K562 (cell line): ENCODE measurements at regions not wholly inside any gene's neighbourhood (a gene's known extent, or its start where the extent isn't known, plus 50 kb on each side); places are given as distances from the start of the nearest gene placed in this dataset.

Experiments
- ATAC-seq: fragments of 200-7000 bp; cut with Tn5 transposase; 3 replicates; pipeline ENCODE4 v1.9.1; 2020; ENCODE audit warnings: moderate library complexity
- BruUV-seq: library from RNA; stranded (reverse); fragments of 400-500 nt; replicated peaks from 2 replicates; lab custom pipeline; 2021; lab: Mats Ljungman, UMichigan
- CTCF ChIA-PET: fragments of 300-600 bp; formaldehyde crosslinking; extraction: SDS; loops from one replicate; lab custom pipeline; 2021; ENCODE audit warnings: low intra/inter-chr PET ratio; lab: Yijun Ruan, JAX
- POLR2A ChIA-PET: fragments of 300-600, 350-650 bp; sonication (Branson Sonifier 250); formaldehyde crosslinking; extraction: SDS; loops from one replicate; lab custom pipeline; 2021; ENCODE audit warnings: antibody characterized with exemption, inconsistent platforms; lab: Yijun Ruan, JAX
- DNase-seq, 4 experiments: peaks; one replicate each; pipeline versions ENCODE4 v3.0.0 to v3.0.0-alpha.2; 2011 to 2018; ENCODE audit warnings: low spot score in 3 of 4, mixed read lengths in 3 of 4; ENCODE audit errors: extremely low read depth in 1 of 4
- FAIRE-seq: peaks from 2 replicates; lab custom pipeline; 2011; peaks lifted over from hg19 to GRCh38; lab: Jason Lieb, UNC
- H2AFZ ChIP-seq: 2 replicates; pipeline ENCODE4 v1.6.0; 2011; ENCODE audit warnings: low read depth, low read length, control low read depth, inconsistent platforms
- H3K27ac ChIP-seq: fragments of 200-600 bp; 3 replicates; pipeline ENCODE4 v1.8.0; 2011; ENCODE audit warnings: low read depth, mild to moderate bottlenecking, control low read depth, inconsistent platforms, low read length, moderate library complexity, mixed read lengths; ENCODE audit errors: extremely low read depth
- H3K27me3 ChIP-seq, 2 experiments: fragments of 300-600 bp in 1 of 2; 2 replicates in 1 of 2; 3 replicates in 1 of 2; pipeline versions ENCODE4 v1.6.0 to v1.8.0; 2011; ENCODE audit warnings: inconsistent platforms in 2 of 2, low read length in 2 of 2, mild to moderate bottlenecking in 1 of 2, mixed read lengths in 1 of 2, moderate library complexity in 1 of 2; ENCODE audit not compliant: control insufficient read depth in 2 of 2, insufficient read depth in 2 of 2
- H3K36me3 ChIP-seq: fragments of 300-600 bp; 3 replicates; pipeline ENCODE4 v1.8.0; 2011; ENCODE audit warnings: mild to moderate bottlenecking, low read length, inconsistent platforms; ENCODE audit not compliant: control insufficient read depth, insufficient read depth
- H3K4me1 ChIP-seq, 2 experiments: fragments of 200-600 bp in 1 of 2; replicated peaks in 1 of 2; 2 replicates in 1 of 2; 3 replicates in 1 of 2; pipeline versions ENCODE4 v1.5.1 to v1.8.0; 2011; ENCODE audit warnings: inconsistent platforms in 2 of 2, low read length in 2 of 2, mild to moderate bottlenecking in 1 of 2, mixed read lengths in 1 of 2, moderate library complexity in 1 of 2; ENCODE audit not compliant: control insufficient read depth in 2 of 2, insufficient read depth in 2 of 2
- H3K4me2 ChIP-seq: 2 replicates; pipeline ENCODE4 v1.6.1; 2011; ENCODE audit warnings: low read length, control low read depth, inconsistent platforms, mixed read lengths; ENCODE audit not compliant: insufficient read depth
- H3K4me3 ChIP-seq: fragments of 200-600 bp; sonication (generic), shearing (Covaris generic); 2 replicates; pipeline ENCODE4 v1.5.1; 2016; ENCODE audit warnings: control low read depth, inconsistent platforms
- H3K79me2 ChIP-seq: fragments of 200-600 bp; 3 replicates; pipeline ENCODE4 v1.8.0; 2011; ENCODE audit warnings: low read length, inconsistent platforms; ENCODE audit not compliant: control insufficient read depth, insufficient read depth
- H3K9ac ChIP-seq, 2 experiments: 2 replicates each; pipeline versions ENCODE4 v1.6.0 to v1.6.1; 2011; ENCODE audit warnings: low read depth in 2 of 2, low read length in 2 of 2, control low read depth in 1 of 2, inconsistent platforms in 1 of 2, mild to moderate bottlenecking in 1 of 2, mixed read lengths in 1 of 2; ENCODE audit not compliant: insufficient read depth in 1 of 2
- H3K9me1 ChIP-seq: one replicate; pipeline ENCODE4 v1.6.0; 2011; ENCODE audit warnings: inconsistent platforms, mild to moderate bottlenecking, low read length, moderate library complexity; ENCODE audit not compliant: control insufficient read depth, insufficient read depth
- H3K9me3 ChIP-seq: replicated peaks from 2 replicates; pipeline ENCODE4 v1.5.1; 2011; ENCODE audit warnings: low read depth, low read length, inconsistent platforms; ENCODE audit not compliant: control insufficient read depth, insufficient read depth
- H4K20me1 ChIP-seq: replicated peaks from 2 replicates; pipeline ENCODE4 v1.6.1; 2011; ENCODE audit warnings: low read length, inconsistent platforms, mixed read lengths; ENCODE audit not compliant: control insufficient read depth, insufficient read depth
- CBX5 ChIP-seq: IDR thresholded peaks from 2 replicates; pipeline ENCODE4 v1.6.1; 2014; ENCODE audit warnings: low read depth, borderline replicate concordance
- ESRRB ChIP-seq: fragments of 250-450 bp; sonication (Bioruptor Pico); IDR thresholded peaks from 2 replicates; pipeline ENCODE4 v1.5.0; 2020; ENCODE audit warnings: mild to moderate bottlenecking, moderate library complexity, borderline replicate concordance
- MYC ChIP-seq, 2 experiments: fragments of 250-450 bp in 1 of 2; sonication (Bioruptor Pico) in 1 of 2; IDR thresholded peaks; 2 replicates each; pipeline versions ENCODE4 v1.5.1 to v1.6.1; 2012 to 2021; ENCODE audit warnings: low read depth in 2 of 2, borderline replicate concordance in 1 of 2, improper control_type of control experiment in 1 of 2, low read length in 1 of 2, mild to moderate bottlenecking in 1 of 2, moderate library complexity in 1 of 2
- SMARCA5 ChIP-seq: fragments of 450-650 bp; IDR thresholded peaks from 2 replicates; pipeline ENCODE4 v1.6.1; 2016
- ZNF197 ChIP-seq: fragments of 200-800 bp; sonication (Bioruptor generic); IDR thresholded peaks from 2 replicates; pipeline ENCODE4 v1.6.1; 2016; ENCODE audit warnings: low read depth, missing genetic modification characterization, missing compliant biosample characterization
- ZNF239 ChIP-seq: fragments of 250-450 bp; sonication (Bioruptor Pico); IDR thresholded peaks from 2 replicates; pipeline ENCODE4 v1.4.0; 2020; ENCODE audit warnings: mild to moderate bottlenecking
- ZNF436 ChIP-seq: fragments of 250-450, 450-650 bp; sonication (Bioruptor Pico); formaldehyde crosslinking; IDR thresholded peaks from 2 replicates; pipeline ENCODE4 v1.7.0; 2020; ENCODE audit warnings: mild to moderate bottlenecking
- ZZZ3 ChIP-seq: fragments of 450-650 bp; IDR thresholded peaks from 2 replicates; pipeline ENCODE4 v1.6.1; 2016; ENCODE audit warnings: antibody characterized with exemption, mild to moderate bottlenecking, moderate library complexity
- WGBS: fragments of 100-300 bp; shearing (Covaris generic); methylation state at CpG from one replicate; pipeline ENCODE4 v1.1.6; 2016; ENCODE audit warnings: low coverage, mixed read lengths; ENCODE audit not compliant: insufficient coverage; ENCODE audit errors: missing lambda C conversion rate; 5-methylcytosine and 5-hydroxymethylcytosine counted together
- in situ Hi-C: fragments of 300-500 bp; cut with MboI; formaldehyde crosslinking; loops from 4 replicates; pipeline ENCODE4 v1.15.0; 2018; ENCODE audit warnings: inconsistent platforms, mixed read lengths
- intact Hi-C: fragments of 100-400 bp; cut with micrococcal nuclease; formaldehyde crosslinking; loops from 2 replicates; pipeline ENCODE4 v1.14.2; 2022
- TF ChIP-seq, protein P1 (sequence below): fragments of 250-450 bp; sonication (Bioruptor Pico); IDR thresholded peaks from 2 replicates; pipeline ENCODE4 v1.6.1; 2021; ENCODE audit warnings: mild to moderate bottlenecking
- TF ChIP-seq, protein P2 (sequence below): fragments of 250-450 bp; sonication (Bioruptor Pico); IDR thresholded peaks from 2 replicates; pipeline ENCODE4 v1.4.0; 2020; ENCODE audit warnings: mild to moderate bottlenecking, moderate library complexity
- TF ChIP-seq, protein P3 (sequence below): IDR thresholded peaks from 2 replicates; pipeline ENCODE4 v1.6.1; 2011; ENCODE audit warnings: borderline replicate concordance, low read depth, mild to moderate bottlenecking, moderate library complexity, low read length; ENCODE audit not compliant: insufficient read depth, poor library complexity, severe bottlenecking
- TF ChIP-seq, protein P4 (sequence below): fragments of 450-650 bp; IDR thresholded peaks from 2 replicates; pipeline ENCODE4 v1.6.1; 2016; ENCODE audit warnings: borderline replicate concordance

- no peak for TF ChIP-seq ZZZ3
- TF ChIP-seq, protein P1, sequence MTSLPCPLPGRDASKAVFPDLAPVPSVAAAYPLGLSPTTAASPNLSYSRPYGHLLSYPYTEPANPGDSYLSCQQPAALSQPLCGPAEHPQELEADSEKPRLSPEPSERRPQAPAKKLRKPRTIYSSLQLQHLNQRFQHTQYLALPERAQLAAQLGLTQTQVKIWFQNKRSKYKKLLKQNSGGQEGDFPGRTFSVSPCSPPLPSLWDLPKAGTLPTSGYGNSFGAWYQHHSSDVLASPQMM (CRISPR knock-in tag), result no peak
- TF ChIP-seq MYC (IDR thresholded peaks at IDR 0.05; ENCODE audit: low read depth, low read length), result no peak
- TF ChIP-seq MYC (CRISPR knock-in tag; IDR thresholded peaks at IDR 0.05; ENCODE audit: borderline replicate concordance, low read depth), result no peak
- no peak for TF ChIP-seq SMARCA5
- no peak for TF ChIP-seq CBX5
- TF ChIP-seq ZNF239 (CRISPR knock-in tag), result no peak
- TF ChIP-seq, protein P2, sequence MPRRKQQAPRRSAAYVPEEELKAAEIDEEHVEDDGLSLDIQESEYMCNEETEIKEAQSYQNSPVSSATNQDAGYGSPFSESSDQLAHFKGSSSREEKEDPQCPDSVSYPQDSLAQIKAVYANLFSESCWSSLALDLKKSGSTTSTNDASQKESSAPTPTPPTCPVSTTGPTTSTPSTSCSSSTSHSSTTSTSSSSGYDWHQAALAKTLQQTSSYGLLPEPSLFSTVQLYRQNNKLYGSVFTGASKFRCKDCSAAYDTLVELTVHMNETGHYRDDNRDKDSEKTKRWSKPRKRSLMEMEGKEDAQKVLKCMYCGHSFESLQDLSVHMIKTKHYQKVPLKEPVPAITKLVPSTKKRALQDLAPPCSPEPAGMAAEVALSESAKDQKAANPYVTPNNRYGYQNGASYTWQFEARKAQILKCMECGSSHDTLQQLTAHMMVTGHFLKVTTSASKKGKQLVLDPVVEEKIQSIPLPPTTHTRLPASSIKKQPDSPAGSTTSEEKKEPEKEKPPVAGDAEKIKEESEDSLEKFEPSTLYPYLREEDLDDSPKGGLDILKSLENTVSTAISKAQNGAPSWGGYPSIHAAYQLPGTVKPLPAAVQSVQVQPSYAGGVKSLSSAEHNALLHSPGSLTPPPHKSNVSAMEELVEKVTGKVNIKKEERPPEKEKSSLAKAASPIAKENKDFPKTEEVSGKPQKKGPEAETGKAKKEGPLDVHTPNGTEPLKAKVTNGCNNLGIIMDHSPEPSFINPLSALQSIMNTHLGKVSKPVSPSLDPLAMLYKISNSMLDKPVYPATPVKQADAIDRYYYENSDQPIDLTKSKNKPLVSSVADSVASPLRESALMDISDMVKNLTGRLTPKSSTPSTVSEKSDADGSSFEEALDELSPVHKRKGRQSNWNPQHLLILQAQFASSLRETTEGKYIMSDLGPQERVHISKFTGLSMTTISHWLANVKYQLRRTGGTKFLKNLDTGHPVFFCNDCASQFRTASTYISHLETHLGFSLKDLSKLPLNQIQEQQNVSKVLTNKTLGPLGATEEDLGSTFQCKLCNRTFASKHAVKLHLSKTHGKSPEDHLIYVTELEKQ (CRISPR knock-in tag), result no peak
- TF ChIP-seq ZNF197 (CRISPR knock-in tag), result no peak
- TF ChIP-seq, all 486 proteins: peak for 0
Observed at GRCh38 chr10:10146604-10147003, 871.1 kb upstream of the CELF2 start (continued).

GRCh38 chr10:10149899-10150298 is 867.8 kb upstream of the CELF2 start:
- H3K9me3 ChIP-seq, result no peaks in the 10 kb centered on the region; the same call in 1 of the 2 replicates
- TF ChIP-seq ZNF239 (CRISPR knock-in tag), result no peak
- no peak for TF ChIP-seq ESRRB (CRISPR knock-in tag)
- TF ChIP-seq ZNF436 (CRISPR knock-in tag), result no peak
- TF ChIP-seq, protein P3, sequence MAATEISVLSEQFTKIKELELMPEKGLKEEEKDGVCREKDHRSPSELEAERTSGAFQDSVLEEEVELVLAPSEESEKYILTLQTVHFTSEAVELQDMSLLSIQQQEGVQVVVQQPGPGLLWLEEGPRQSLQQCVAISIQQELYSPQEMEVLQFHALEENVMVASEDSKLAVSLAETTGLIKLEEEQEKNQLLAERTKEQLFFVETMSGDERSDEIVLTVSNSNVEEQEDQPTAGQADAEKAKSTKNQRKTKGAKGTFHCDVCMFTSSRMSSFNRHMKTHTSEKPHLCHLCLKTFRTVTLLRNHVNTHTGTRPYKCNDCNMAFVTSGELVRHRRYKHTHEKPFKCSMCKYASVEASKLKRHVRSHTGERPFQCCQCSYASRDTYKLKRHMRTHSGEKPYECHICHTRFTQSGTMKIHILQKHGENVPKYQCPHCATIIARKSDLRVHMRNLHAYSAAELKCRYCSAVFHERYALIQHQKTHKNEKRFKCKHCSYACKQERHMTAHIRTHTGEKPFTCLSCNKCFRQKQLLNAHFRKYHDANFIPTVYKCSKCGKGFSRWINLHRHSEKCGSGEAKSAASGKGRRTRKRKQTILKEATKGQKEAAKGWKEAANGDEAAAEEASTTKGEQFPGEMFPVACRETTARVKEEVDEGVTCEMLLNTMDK, result no peak
- TF ChIP-seq, protein P4, sequence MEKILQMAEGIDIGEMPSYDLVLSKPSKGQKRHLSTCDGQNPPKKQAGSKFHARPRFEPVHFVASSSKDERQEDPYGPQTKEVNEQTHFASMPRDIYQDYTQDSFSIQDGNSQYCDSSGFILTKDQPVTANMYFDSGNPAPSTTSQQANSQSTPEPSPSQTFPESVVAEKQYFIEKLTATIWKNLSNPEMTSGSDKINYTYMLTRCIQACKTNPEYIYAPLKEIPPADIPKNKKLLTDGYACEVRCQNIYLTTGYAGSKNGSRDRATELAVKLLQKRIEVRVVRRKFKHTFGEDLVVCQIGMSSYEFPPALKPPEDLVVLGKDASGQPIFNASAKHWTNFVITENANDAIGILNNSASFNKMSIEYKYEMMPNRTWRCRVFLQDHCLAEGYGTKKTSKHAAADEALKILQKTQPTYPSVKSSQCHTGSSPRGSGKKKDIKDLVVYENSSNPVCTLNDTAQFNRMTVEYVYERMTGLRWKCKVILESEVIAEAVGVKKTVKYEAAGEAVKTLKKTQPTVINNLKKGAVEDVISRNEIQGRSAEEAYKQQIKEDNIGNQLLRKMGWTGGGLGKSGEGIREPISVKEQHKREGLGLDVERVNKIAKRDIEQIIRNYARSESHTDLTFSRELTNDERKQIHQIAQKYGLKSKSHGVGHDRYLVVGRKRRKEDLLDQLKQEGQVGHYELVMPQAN, result no peak

More at GRCh38 chr10:10149899-10150298, 867.8 kb upstream of the CELF2 start:
- no peak for ATAC-seq
- intact Hi-C loops (no loop called here), in situ Hi-C loops (no loop called here)
- H3K9ac ChIP-seq, result no peak overlapping the region
- no peaks in the 10 kb centered on the region for H4K20me1 ChIP-seq
- H3K27ac ChIP-seq, result no peak overlapping the region
- no peak for FAIRE-seq
- H3K4me2 ChIP-seq, result no peak overlapping the region
- ChIA-PET CTCF (no interaction called here), POLR2A (no interaction called here)
- no peaks in the 10 kb centered on the region for H3K9me1 ChIP-seq
- 0% methylated on average over 1 of the region's 1 CpG for WGBS
- no TSS peak for BruUV-seq
- H3K36me3 ChIP-seq, result no peaks in the 10 kb centered on the region
- no peak for DNase-seq
- no peaks in the 10 kb centered on the region for H3K4me1 ChIP-seq
- no peaks in the 10 kb centered on the region for H3K79me2 ChIP-seq
- H2AFZ ChIP-seq, result no peak overlapping the region
- no peak overlapping the region for H3K4me3 ChIP-seq
- no peaks in the 10 kb centered on the region for H3K27me3 ChIP-seq
